GM12873 (cell line): ENCODE measurements at regions not wholly inside any gene's neighbourhood (a gene's known extent, or its start where the extent isn't known, plus 50 kb on each side); places are given as distances from the start of the nearest gene placed in this dataset.

ENCODE experiments used
- TF ChIP-seq, protein P1 (sequence below): IDR thresholded peaks from 2 replicates; pipeline ENCODE4 v1.5.1; 2012; ENCODE audit warnings: low read depth, mild to moderate bottlenecking, moderate library complexity, low read length, control low read depth; ENCODE audit not compliant: insufficient read depth; ENCODE audit errors: missing control alignments

DNA sequence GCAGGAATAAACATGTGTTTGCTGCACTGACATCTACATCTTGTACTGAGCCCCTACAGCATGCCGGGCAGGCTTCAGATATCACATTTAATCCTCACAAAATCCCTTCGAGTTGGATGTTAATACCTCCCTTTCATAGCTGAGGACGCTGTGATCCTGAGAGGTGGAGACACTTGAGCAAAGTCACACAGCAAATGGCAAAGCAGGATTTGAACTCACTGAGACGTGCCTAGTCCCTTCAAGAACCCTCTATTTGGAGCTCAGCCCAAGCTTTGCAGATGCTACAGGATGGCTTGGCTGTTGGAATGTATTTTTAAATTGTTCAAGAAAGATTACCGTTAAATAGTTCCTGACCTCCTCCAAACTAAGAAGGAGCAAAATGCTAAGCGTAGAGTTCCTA, 64.6 kb upstream of the SLC6A6 start:
- TF ChIP-seq, protein P1, sequence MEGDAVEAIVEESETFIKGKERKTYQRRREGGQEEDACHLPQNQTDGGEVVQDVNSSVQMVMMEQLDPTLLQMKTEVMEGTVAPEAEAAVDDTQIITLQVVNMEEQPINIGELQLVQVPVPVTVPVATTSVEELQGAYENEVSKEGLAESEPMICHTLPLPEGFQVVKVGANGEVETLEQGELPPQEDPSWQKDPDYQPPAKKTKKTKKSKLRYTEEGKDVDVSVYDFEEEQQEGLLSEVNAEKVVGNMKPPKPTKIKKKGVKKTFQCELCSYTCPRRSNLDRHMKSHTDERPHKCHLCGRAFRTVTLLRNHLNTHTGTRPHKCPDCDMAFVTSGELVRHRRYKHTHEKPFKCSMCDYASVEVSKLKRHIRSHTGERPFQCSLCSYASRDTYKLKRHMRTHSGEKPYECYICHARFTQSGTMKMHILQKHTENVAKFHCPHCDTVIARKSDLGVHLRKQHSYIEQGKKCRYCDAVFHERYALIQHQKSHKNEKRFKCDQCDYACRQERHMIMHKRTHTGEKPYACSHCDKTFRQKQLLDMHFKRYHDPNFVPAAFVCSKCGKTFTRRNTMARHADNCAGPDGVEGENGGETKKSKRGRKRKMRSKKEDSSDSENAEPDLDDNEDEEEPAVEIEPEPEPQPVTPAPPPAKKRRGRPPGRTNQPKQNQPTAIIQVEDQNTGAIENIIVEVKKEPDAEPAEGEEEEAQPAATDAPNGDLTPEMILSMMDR: no peak

DNA sequence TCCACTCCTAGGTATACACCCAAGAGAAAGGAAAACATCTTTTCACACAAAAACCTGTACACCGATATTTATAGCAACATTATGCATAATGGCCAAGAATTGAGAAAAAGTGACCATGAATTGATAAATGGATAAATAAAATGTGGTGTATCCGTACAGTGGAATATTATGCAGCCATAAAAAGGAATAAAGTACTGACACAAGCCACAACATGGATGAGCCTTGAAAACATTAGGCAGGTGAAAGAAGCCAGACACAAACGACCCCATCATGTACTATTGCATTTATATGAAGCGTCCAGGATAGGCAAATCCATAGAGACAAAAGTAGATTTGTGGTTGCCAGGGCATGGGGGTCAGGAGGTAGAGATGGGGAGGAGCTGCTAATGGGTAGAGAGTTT, 64.2 kb upstream of the SLC6A6 start:
- TF ChIP-seq, protein P1: no peak

DNA sequence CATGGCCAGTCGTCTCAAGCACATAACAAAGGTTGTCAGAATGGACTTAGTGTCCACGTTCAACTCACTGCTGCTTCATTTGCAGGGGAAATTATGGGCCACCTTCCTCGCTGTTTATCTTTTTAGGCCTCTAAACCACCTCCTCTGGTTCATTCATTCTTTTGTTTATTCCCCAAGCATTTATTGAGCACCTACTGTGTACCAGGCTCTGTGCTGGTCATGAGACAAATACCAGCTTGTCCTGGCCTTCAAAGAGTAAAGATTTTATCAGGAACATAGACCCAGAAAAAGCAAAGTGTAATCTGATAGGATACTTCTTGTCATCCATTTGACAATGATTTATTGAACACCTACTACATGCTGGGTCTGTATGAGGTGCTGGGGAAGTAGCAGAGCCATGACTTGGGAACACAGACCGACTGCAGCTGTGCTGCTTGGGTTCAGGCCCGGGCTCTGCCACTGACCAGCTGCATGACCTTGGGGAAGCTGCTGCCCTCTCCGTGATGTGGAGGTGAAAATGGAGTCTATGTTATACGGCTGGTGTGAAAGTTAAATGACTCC, 63.4 kb upstream of the SLC6A6 start:
- TF ChIP-seq, protein P1: no peak

DNA sequence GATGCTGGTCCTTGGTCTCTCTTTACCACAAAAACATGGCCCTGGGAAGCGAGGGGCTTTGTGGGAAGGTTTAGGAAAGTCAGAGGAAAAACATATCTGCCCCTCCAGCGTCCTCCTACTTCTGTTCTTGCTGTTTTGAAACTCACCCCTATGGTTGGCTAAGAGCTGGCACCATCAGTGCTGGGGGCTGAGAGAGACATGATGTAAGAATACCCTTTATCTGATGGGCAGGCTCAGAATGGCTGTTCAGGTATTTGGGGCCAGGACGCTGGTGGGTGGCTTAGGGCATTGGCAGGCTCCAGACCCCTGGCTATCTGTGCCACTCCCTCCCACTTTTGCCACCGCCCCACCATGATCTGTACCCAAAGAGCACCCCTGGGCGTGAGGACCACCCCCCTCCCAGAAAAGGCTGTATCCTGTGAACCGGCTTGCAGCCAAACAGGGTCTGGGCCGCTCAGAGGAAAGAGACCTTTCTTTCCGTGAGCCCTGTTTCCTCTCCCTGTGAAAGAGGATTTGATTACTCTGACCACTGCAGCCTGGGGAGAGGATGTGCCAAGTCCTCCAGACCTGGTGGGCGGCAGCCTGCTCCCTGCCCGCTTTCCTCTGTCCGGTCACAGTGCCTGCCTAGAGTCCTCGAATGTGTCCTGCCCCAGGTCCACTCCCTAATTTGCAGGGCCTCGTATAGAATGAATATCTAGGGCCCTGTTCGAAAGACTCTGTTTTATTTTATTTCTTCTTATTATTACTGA, 61.3 kb upstream of the SLC6A6 start:
- TF ChIP-seq, protein P1: no peak

DNA sequence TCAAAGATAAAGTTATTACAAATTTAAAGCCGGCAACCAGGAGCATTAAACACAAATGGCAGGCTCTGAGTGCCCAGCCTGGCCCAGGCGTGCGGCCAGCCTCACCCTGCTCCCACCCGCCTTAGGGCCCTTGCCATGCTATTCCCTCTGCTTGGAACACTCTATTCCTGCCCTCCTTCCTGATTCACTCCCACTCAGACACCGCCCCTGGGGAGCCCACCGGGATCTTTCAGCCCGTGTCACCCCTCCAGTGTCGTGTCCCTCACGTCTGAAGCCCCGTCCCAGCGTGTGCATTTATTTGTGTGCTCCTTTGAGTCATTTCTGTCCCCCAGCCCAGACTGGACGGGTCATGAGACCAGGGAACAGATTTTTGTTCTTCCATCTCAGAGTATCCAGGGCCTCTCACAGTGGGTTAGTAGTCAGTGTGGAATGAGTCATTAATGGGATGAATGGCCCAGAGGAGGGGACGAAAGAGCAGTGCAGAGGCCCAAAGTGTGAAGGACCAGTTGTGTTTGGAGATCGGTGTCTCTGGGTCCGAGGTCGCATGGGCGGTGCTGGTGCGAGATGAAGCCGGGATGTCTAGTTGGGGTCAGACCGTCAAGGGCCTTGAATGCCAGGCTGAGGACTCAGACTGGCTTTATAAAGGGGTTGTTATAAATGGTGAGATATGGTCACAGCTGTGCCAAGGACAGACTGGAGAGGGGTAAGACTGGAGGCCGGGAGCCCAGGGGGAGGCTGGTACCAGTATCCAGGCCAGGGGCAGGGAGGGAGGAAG, 58.9 kb upstream of the SLC6A6 start:
- TF ChIP-seq, protein P1: no peak

DNA sequence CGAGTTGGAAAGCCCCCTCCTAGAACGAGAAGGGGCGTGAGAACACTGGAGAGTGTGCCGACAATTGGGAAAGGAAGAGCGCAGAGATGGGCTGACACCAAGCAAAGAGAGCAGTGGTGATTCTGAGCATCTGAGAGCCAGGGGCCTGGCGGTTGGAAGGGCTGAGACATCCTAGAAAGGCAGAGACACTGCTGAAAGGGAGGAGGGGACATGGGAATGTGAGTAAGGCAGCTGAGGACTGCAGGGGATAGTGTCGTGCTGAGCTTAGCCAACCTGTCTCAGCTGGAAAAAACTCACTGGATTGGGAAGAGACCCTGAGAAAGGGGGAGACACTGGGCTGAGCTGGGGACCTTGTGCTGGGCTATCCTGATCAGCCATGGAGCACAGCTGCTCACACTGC, 58.1 kb upstream of the SLC6A6 start:
- TF ChIP-seq, protein P1: no peak

DNA sequence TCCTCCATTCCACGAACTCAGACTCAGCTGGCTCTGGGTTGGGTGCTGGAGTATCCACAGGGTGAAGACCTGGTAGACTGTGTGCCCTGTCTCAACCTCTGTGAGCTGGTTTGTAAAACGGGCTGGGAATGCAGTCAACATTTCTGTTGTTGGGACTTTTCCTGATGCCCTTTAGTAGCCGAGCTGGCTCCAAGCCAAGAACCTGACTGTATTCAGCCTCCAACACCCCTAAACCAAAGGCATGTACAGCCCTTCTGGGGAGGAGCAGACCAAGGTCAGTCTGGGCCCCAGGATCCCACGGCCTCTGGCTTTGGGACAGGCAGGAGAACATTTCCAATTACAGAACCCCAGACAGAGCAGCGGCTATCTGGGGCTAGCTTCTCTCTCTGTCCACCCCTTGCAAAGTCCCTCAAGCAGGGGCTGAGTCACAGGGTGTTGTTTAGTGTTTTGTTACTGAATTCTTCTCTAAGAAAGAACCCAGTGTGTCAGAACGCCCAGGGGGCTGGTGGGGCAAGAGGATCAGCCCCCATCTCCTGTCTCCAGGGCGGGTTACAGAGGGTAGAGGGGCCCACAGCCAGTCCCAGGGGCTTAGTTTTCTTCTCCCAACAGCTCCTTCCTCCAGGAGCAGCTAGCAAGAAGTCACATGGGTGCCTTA, 56.8 kb upstream of the SLC6A6 start:
- TF ChIP-seq, protein P1: no peak
